Daoy (cell line): ENCODE measurements at regions not wholly inside any gene's neighbourhood (a gene's known extent, or its start where the extent isn't known, plus 50 kb on each side); places are given as distances from the start of the nearest gene placed in this dataset.
"Not testable (repeated sequence)": the region's sequence is repeated elsewhere in the genome, so short reads cannot be mapped to it uniquely, and the experiment has no call there.

Experiments used
- DNase-seq: peaks from one replicate; pipeline ENCODE4 v3.0.0-alpha.2; 2015; ENCODE audit warnings: low read depth

- DNase-seq = no peak
Observed at GRCh38 chrX:37509349-37509748, 62.1 kb upstream of the LANCL3 start.

GRCh38 chrX:37516512-37516911 lies 54.9 kb upstream of the LANCL3 start:
- not testable (repeated sequence) for DNase-seq

GRCh38 chrX:37519261-37519660 lies 52.2 kb upstream of the LANCL3 start:
- DNase-seq = not testable (repeated sequence)

- peak; percentile 43 for DNase-seq
Observed at GRCh38 chrX:37520860-37521450, 50.5 kb upstream of the LANCL3 start.
